Raji (cell line): ENCODE measurements at regions not wholly inside any gene's neighbourhood (a gene's known extent, or its start where the extent isn't known, plus 50 kb on each side); places are given as distances from the start of the nearest gene placed in this dataset.

ENCODE experiments used
- POLR2A ChIP-seq: IDR thresholded peaks from 2 replicates; pipeline ENCODE4 v1.6.1; 2011; ENCODE audit warnings: low read depth, low read length, control low read depth; ENCODE audit not compliant: insufficient read depth

DNA sequence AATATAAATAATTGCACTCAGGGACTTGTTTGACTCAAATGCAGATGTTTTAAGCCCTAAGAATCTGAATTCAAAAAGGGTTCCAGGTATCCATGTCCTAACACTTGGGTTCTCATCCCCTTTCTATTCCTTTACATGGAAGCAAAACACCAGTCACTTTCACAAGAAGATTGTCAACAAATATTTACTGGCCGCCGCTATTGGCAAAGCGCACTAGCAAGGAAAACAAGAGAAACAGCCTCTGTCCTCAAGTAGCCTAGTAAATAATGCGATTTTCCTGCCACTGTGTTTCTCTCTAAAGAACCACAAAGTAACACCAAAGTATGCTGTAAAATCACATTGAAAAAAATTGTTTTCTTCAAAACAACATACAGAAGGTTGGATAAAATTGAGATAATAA lies 66.7 kb upstream of the EZH2 start:
- TF ChIP-seq POLR2A: no peak

GRCh38 chr7:148944935-148945934 lies 61.1 kb upstream of the EZH2 start:
- TF ChIP-seq POLR2A: no peak

DNA sequence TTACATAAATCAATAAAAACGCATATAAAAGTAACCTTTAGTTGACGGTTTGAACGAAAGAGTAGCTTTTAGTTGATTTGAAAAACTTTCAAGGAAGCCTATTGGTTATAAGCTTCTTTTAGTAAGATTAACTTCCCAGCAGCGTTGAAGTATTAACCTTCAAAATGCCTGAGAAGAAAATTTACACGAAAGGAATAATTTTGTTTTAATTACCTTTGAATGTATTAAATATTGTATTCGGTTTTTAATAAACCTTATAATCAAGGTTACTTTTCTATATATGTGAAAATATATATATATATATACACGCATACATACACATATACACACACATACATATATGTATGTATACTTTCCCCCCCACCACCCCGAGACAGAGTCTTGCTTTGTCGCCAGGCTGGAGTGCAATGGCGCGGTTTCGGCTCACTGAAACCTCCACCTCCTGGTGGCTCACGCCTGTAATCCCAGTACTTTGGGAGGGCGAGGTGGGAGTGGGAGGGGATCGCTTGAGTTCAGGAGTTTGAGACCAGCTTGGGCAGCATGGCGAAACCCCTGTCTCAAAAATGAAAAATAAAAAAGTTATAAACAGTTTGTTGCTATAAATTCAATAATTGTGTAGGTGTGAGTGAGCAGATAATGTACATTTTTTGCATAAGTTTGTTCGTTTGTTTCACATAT lies 57.6 kb upstream of the EZH2 start:
- TF ChIP-seq POLR2A: no peak

DNA sequence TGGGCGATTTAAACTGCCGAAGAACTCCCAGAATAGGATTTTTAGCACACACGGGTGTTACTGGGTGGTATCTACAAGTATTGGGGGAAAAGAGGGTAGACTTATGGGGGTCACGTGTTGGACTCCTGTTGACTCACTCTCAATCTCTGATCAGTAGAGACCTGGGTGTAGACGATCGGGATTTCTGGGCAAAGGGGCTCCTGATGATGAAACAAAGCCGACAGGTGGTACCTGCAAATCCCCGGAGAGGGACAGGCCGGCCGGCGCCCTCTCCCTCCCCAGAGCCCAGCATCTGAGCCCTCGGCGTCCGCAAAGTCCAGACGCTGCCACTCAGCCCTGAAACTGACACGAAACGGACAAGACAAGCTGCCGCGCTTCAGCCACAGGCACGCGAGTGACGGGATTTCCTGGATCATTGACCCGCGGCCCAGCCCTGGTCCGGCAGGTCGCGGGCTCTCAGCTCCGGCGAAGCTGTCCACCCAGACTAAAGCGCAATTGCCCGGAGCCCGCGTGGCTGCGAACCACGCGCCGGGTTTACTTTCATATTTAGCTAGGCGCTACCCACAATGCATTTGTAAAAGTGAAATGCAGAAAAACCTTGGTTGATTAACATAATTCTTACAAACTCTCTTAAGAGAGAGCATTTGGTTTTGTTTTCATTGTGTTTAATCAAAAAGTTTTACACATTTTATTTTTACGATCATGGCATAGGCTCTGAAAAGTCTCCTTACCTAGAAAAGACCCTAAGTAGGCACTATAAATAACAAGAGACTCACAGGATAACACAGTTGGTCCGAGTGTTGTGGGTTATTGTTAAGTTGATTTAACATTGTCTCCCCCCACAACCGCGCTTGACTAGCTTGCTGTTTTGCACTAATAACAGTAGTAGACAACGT lies 56.9 kb upstream of the EZH2 start:
- TF ChIP-seq POLR2A: peak; percentile 86

DNA sequence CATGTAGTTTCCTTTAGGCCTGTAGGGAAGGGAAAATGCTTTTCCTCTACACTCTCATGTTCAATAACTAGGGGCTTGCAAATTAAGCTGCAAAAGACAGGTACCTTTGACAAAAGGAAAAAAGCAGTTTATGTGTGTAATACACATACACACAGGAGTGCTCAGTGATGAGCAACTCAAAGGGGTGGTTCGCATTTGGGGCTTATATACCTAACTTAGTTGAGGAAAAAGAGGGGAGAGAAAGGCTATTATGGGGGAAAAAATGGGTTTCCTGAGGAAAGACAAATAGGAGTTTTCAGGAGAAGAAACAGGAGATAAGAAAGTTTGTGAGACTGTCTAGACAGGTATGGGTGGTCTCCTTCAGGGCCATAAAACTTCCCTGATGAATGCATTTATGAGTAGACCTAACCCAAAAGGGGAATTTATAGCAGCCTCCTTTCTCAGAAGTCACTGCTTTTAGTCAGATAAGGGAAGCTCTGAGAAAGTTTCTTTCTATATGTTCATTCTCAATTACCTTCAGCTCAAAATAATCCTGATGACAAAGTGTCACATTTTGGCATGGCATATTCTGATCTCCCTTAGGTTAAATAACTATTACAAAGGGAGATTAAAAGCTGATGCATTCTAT lies 55.2 kb upstream of the EZH2 start:
- no peak for TF ChIP-seq POLR2A

DNA sequence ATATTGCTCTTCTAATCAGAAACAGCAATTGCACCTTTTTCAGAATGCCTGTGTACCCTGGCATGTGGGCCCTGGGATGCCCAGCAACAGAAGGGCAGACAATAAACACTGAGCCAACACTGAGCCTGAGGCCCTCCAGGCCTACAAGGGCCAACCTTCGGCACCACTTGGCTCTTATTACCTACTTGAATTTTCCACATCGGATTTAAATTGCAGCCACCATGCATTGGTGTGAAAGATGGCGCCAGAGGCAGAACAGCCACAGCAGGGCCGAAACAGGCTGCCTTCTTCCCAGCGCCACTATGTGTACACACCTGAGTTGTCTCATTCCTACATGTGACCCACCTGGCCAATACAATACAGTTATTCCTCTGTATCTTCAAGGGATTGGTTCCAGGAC lies 51.4 kb upstream of the EZH2 start:
- TF ChIP-seq POLR2A: no peak
